ENCODE measurements at regions not wholly inside any gene's neighbourhood (a gene's known extent, or its start where the extent isn't known, plus 50 kb on each side); places are given as distances from the start of the nearest gene placed in this dataset.
"Not testable (repeated sequence)": the region's sequence is repeated elsewhere in the genome, so short reads cannot be mapped to it uniquely, and the experiment has no call there.

GRCh38 chr2:174697255-174697654 is 67.0 kb downstream of the CHRNA1 start:
- DNase-seq (ENCODE audit: low read depth in 3 of 3): peak; percentile 30 to 62 (median 35)

- DNase-seq (ENCODE audit: low read depth in 3 of 3): no peak
These were observed 69.4 kb downstream of the CHRNA1 start for GRCh38 chr2:174694920-174695319.

- no peak for DNase-seq (ENCODE audit: low read depth in 3 of 3)
These were observed 69.9 kb downstream of the CHRNA1 start for GRCh38 chr2:174694196-174694878.

- DNase-seq (ENCODE audit: low read depth in 3 of 3): no peak
These were observed 70.9 kb downstream of the CHRNA1 start for GRCh38 chr2:174693344-174693743.

- no peak for DNase-seq (ENCODE audit: low read depth in 3 of 3)
These were observed 71.9 kb downstream of the CHRNA1 start for GRCh38 chr2:174692256-174692919.

- DNase-seq (ENCODE audit: low read depth in 3 of 3): no peak
These were observed 73.0 kb downstream of the CHRNA1 start for GRCh38 chr2:174691201-174691779.

- DNase-seq (ENCODE audit: low read depth in 3 of 3): no peak
These were observed 74.2 kb downstream of the CHRNA1 start for GRCh38 chr2:174690026-174690425.

GRCh38 chr2:174688079-174688478 is 76.2 kb downstream of the CHRNA1 start:
- no peak for DNase-seq (ENCODE audit: low read depth in 3 of 3)

GRCh38 chr2:174686430-174686829 is 77.8 kb downstream of the CHRNA1 start:
- DNase-seq (ENCODE audit: low read depth in 3 of 3): no peak

GRCh38 chr2:174683392-174683759 is 80.9 kb downstream of the CHRNA1 start:
- no peak for DNase-seq (ENCODE audit: low read depth in 3 of 3)

GRCh38 chr2:174682578-174683391 is 81.5 kb downstream of the CHRNA1 start:
- DNase-seq (ENCODE audit: low read depth in 3 of 3): peak; percentile 13 to 48 (median 34)

- DNase-seq (ENCODE audit: low read depth in 3 of 3): peak in 2 of 3 experiments; percentile 12 to 32
These were observed 82.2 kb downstream of the CHRNA1 start for GRCh38 chr2:174682007-174682577.

GRCh38 chr2:174681099-174682006 is 82.9 kb downstream of the CHRNA1 start:
- no peak for DNase-seq (ENCODE audit: low read depth in 3 of 3)

- DNase-seq (ENCODE audit: low read depth in 3 of 3): no peak
These were observed 82.6 kb upstream of the WIPF1 start for GRCh38 chr2:174680221-174680620.

- DNase-seq (ENCODE audit: low read depth in 3 of 3): no peak
These were observed 80.8 kb upstream of the WIPF1 start for GRCh38 chr2:174678395-174678794.

- DNase-seq (ENCODE audit: low read depth in 3 of 3): no peak
These were observed 78.0 kb upstream of the WIPF1 start for GRCh38 chr2:174675615-174676014.

- DNase-seq (ENCODE audit: low read depth in 3 of 3): no peak
These were observed 76.3 kb upstream of the WIPF1 start for GRCh38 chr2:174673876-174674275.

GRCh38 chr2:174673440-174673839 is 75.8 kb upstream of the WIPF1 start:
- no peak for DNase-seq (ENCODE audit: low read depth in 3 of 3)

GRCh38 chr2:174671532-174671931 is 73.9 kb upstream of the WIPF1 start:
- DNase-seq (ENCODE audit: low read depth in 3 of 3): not testable (repeated sequence)

- DNase-seq (ENCODE audit: low read depth in 3 of 3): no peak
These were observed 72.8 kb upstream of the WIPF1 start for GRCh38 chr2:174670446-174670845.

GRCh38 chr2:174669336-174669735 is 71.7 kb upstream of the WIPF1 start:
- DNase-seq (ENCODE audit: low read depth in 3 of 3): no peak
